ENCODE measurements at regions not wholly inside any gene's neighbourhood (a gene's known extent, or its start where the extent isn't known, plus 50 kb on each side); places are given as distances from the start of the nearest gene placed in this dataset.

DNA sequence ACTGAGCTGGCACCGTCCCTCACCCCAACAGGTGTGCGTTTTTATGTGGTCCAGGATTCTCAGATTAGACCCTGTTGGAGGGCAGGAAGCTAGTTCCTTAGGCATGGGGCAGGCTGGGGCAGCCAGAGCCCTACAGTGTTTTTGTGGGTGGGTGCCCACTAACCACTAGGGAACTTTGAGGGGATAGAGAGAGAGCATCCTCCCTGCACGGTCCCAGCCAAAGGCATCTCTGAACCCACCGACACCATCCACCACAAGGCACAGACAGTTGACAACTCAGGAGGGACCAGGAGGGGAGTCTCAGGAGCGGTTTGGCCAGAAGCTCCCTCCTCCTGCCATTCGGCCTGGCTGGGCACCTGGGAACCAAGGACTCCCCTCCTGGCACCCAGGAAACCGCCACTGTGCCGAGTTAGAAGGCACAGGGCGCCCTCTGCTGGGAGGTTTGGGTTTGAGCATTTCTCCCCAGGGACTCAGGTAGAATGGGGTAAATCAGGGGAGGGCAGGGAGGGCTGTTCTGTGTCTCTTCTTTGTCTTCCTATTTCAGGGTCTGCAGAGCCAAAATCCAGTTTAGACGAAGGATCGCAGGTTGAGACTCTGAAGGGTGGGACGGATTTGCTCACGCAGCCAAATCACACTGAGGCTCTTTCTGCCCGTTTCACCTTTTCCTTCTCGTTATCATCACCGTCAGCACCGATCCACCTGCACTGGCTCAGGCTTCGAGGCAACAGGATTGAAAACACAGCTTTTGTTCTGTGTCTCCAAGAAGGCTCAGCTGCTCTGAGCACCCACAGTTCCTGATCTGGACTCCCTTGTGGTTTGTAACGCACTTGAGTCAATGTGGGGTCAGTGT lies 84.8 kb upstream of the COL13A1 start:
- peak; percentile 59 for DNase-seq (ENCODE audit: low spot score)

DNA sequence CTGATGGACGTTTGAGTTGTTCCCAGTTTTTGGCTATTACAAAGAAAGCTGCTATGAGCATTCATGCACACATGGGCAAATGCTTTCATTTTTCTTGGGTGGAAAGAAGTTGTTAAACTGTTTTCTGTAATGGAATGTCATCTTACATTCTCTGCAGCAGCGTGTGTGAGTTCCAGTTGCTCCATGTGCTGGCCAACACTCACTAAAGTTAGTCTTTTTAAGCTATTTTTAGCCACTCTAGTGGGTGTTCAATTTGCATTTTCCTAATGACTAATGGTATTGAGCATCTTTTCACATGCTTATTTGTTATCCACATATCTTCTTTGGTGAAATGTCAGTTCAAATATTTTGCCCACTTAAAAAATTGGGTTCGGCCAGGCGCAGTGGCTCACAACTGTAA lies 82.8 kb upstream of the COL13A1 start:
- DNase-seq (ENCODE audit: low spot score), result no peak

DNA sequence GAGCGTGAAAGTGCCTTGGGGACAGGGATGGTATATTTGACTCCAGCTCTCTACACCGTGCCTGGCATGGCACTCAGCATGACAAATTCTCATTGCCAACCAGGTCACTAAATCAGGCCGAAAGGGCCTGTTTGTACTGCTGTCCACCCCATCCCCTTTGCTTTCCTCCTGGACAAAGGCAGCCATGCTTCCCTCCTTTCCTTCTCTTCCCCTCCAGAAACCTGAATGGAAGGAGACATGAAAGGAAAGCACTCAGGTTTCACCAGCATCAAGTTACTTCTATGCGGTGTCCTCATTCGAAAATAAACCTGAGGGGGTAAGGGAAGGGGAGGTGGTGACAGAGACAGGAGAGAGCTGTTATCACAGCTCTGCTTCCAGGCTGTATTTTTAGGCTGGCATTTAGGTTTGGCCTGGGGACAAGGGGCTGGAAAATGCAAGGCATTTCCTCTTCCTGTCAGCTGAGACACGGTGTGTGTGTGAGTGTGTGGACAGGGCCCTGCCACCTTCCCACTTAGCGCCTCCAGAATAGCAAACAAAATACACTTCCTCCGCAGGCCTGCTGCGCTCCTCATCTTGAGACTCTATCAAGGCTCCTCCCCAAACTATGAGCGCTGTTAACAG lies 79.9 kb upstream of the COL13A1 start:
- peak; percentile 4 for DNase-seq (ENCODE audit: low spot score)

DNA sequence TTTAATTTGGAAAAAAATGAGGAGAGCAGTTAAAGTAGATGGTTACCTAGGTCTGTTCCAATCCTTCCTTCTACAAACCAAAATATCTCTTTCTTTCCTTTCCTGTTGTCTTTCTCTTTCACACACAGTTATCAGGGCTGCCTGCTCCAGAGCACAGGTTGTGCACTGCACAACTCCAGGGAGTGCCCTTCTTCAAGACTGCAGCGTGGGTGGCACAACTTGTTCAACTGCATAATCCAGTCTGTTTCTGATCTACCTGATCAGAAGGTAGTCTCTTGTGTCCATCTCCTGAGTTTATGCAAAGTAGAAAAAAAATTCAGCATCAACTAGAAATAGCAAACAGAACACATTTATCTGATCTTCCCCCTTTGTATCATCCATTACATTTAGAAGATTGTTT lies 78.1 kb upstream of the COL13A1 start:
- no peak for DNase-seq (ENCODE audit: low spot score)

DNA sequence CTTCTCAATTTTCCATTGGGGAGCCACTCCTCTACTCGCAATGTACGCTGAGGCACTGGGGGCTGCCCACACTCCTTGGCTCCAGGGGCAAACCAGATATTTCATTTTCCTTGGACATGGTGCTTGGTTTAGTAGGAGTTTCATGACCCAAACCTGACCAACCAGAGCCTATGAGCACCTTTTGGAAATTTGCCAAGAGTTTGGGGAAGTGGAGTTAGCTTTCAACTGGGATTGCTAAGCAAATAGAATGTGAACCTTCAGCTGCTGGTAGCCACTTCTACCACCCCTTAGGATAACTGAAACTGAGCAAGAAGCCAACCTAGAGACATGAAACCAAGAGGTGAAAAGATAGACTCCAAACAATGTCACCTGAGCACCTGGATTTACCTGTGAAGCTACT lies 74.9 kb upstream of the COL13A1 start:
- DNase-seq (ENCODE audit: low spot score), result no peak

DNA sequence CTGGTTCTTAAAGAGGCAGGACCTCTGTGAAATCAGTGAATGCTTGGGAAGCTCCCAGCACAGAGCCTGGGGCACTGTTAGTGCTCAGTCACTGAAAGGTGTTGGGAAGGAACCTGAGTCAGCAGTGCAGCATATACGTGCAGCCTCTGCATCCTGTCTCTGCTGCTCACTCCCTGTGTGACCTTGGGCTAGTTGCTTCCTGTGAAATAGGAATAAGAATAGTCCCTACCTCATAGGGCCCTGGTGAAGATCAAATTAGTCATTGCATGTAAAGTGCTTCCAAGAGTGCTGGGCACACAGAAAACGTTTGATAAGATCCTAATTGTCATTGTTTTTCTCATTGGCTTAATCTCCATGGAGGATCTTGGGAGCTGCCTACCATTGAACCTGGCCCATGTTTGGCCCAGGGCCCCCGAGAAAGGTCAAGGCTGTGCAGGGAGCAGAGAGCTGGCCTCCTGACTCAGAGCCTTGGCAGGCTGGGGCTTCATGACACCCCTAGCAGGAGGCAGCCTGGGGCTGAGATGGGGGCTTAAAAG lies 73.3 kb upstream of the COL13A1 start:
- DNase-seq (ENCODE audit: low spot score), result no peak

DNA sequence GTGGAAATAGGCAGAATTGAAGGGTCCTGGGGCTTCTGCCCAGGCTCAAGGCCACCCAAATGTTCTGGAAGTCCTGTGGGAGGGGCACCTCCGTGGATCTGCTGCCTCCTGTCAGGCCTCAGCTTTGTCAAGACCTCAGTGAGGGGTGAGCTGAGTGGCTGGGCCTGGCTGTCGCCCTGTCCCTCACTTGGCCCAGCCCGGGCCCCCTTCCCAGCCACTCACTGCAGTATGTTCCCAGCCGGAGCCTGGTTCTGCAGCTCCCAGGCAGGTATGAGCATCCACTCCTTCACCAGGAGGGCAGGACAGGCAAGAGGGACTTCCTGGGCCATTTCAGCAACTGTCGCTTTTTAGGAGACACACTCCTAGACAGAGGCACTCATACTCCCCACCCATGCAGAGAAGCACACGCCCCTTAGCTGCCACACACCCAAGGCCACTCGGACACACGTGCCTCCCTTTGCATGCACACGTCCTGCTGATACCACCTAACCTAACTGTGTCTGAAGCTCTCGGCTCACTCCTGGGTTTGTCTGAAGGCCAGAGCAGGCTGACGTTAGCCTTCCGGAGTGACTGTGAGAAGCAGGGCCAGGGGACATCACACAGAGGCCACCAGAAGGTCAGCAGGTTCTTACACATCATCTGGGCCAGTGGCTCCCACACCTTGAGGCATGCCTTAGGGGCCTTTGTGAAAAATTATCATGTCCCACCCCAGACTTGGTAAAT lies 72.2 kb upstream of the COL13A1 start:
- no peak for DNase-seq (ENCODE audit: low spot score)

DNA sequence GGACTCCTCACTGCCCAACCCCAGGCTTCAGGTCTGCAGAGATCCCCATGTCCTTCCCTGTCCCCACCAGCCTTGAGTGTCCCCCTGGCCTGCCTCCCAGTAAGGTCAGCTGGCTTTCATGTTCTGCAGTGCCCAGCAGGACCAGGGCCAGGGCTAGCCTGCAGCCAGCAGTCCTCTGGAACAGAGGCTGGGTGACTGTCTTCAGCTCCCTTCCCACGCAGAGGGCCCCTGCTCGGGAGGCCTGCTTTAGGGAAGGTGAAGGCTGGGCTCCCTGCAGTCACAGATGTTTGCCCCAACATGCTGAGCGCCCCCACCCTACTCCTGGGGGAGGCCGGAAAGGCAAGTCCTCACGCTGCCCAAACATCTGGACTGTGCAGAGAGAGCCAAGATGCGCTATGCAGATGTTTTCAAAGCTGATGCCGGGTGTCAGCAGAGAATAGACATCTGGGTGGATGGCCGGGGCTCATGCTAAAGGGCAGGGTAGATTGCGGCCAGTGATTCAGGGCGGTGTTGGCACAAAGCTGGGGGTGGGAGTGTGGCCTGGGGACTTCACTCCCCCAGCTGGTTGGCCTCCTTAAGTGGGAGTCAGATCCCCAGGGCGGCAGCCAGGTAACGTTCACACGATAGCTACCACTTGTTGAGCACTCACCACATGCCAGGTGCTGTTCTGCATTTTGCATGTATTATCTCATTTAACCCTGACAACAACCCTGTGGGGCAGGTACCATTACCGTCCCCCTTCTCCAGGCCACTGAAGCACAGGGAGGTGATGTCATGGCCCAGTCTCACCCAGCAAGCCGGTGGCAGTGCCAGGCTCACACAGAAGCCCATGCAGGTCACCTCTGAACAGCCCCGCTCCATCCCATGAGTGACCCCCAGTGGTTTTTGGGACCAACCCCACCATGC lies 71.2 kb upstream of the COL13A1 start:
- peak; percentile 62 for DNase-seq (ENCODE audit: low spot score)

DNA sequence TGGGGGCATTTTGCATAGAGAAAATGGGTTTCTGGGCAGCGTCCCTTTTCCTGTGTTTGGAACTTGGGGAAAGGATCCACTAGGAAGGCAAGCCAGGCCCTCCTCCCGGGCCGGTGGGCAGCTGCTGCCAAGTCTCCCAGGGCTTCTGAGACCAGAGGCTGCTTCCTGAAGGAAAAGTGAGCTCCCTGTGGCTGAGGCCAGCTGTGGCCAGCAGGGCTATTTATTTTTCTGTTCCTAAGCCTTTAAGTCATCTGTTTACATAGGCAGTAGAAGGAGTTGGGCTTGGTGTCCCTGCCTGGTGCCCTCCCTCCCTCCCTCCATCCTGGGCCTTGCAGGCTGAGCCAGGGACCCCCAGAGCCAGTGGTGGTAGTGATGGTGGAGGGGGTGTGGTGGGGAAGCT lies 70.5 kb upstream of the COL13A1 start:
- peak; percentile 64 for DNase-seq (ENCODE audit: low spot score)

DNA sequence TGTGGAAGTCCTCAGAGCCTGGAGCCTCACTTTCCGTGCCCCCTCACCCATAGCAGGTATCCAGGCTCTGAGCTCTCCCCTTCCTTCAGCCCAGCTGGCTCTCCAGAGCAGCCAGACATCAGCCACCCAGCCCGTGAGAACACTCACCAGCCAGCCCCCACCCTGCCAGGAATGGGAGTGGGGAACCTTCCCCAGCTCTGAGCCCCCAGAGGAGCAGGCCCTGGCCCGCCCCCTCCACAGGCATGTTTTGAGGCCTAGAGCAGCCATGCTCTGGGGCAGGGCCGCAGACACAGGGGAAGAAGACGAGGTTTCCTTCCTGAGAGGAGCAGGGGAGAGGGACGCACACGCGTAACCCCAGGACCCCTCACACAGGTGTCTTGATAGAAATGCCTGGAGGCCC lies 70.0 kb upstream of the COL13A1 start:
- no peak for DNase-seq (ENCODE audit: low spot score)

DNA sequence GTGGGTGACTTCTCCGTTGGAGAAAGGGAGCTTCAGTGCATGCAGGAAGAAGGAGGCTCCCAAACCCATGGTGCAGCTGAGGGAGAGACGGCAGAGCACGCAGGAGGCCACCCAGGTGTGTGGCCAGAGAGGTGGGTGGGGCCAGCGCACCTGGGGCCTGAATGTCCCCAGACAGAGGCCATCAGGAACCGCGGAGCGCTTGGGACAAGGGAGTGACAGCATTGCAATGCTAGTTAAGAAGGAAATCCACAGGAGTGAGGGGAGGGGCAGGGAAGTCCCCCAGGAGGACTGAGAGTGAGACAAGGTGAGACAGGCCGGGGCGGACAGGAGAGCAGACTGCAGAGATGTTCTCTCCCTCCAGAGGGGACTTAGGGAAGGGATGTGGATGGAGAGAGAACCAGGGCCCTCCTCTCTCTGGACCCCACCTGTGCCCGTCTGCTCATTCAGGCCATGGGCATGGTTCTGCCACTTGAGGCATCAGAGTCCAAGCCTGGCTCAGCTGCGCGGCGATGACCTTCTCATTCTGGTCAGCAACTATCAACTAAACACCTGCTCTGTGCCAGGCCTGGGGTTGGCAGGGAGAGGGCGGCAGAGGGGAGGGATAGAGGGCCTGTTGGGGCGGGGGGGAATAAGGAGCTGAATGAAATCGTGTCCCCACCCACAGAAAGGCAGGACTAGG lies 69.4 kb upstream of the COL13A1 start:
- DNase-seq (ENCODE audit: low spot score), result no peak

DNA sequence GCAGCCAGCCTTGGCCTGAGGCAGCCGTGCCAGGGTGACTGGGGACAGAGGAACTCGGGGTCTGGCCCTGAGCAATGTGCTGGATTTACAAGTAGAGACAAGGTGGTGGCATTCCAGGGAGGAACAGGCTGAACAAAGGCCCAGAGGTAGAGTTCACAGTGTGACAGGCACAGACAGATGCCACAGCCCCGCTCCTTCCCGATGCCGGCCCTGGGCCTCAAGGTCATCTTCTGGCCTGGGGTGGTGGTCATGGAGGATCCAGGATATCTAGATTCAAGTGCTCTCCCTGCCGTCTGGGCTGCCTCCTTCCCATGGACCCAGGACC lies 68.9 kb upstream of the COL13A1 start:
- DNase-seq (ENCODE audit: low spot score), result no peak

DNA sequence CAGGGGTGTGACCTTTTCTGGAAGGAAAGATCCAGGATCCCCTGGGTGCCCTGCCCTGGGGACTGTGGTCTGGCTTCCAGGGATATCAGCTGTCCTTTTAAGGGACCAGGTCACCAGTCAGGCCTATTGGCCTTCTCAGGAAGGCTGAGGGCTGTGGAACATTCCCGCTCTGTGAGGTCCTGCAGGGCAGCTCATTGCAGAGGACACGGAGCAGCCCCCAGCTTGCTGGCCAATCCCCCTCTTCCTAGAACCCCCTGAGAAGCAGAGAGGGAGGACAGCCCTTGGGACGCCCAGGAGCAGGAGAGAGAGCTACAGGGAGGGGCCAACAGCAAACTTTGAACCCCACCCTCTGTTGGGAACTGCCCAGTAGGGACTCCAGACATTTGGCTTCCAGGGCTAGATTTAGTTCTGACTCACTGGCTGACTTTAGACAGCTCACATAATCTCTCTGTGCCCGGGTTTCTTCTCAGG lies 67.9 kb upstream of the COL13A1 start:
- peak; percentile 93 for DNase-seq (ENCODE audit: low spot score)

DNA sequence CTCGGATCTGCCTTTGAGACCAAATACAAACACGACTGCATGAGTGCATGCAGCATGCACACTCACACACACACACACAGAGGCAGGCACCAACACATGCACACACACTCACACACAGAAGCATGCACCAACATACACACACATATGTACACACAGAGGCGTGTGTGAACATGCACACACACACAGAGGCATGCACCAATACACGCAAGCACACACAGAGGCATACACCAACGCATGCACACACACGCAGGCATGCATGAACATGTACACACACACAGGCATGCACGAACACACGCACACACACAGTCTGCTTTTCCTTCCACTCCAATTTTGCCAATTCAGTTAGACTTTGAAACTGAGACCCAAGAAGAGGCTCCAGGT lies 67.3 kb upstream of the COL13A1 start:
- DNase-seq (ENCODE audit: low spot score), result no peak

DNA sequence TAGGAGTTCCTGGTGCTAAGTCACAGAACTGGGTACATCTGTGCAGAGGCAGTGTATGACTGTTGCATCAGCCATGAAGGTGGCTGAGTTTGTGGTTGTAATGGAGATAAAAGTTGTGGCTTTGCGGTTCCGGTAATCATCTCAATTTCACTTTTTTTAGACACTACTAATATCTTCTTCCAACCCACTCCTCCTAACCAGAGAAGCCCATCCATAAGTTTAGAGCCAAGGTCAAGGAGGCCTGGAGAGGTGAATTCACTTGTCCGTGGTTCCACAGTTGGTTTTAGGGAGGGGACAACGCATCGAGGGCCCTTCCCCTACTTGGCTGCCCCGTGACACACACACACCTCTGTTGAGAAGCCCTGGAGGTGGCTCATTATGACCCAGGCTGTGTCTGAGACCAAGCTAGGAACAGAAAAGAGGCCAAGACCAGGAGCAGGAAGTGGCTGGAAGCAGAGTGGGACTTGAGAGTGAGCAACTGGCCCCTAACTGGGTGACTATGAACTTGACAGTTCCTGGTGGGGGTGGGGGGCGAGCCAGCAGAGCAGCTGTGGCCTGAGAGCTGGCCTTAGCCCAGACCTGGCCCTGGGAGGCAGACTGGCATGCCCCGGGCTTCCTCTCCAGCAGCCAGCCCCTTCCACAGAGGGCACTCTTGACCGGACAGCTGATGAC lies 66.8 kb upstream of the COL13A1 start:
- DNase-seq (ENCODE audit: low spot score), result no peak

DNA sequence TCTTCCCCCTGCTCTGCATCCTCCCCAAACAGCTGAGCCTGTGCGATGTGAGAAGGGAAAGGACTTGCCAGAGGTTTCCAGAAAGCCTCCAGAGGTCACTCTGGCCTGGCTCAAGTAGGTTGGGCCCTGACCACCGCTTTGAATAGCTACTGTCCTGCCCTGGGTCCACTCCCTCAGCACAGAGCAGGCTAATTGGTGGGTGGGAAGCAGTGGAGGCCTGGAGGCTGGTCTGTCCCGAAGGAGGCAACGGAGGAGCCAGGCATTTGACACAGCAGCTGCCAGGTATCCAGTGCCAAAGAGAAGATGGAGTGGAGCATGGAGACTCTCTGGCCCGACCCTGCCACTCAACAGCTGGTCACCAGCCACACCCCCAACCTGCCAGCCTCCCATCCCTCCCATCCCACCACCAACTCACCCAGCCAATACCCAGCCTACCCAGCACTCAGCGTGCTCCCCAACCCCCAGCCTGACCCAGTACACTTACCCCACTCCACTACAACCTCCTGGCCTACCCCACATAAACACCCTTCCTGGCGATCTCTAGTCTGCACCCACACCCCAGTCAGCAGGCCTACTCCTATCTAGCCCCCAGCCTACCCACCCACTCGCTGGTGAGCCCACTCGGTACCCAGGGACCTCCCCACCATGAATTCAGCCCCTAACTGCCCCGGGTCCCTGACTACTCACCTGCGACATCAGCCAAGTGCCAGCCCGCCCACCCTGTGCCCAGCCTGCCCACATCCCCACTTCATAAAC lies 64.6 kb upstream of the COL13A1 start:
- DNase-seq (ENCODE audit: low spot score), result no peak

DNA sequence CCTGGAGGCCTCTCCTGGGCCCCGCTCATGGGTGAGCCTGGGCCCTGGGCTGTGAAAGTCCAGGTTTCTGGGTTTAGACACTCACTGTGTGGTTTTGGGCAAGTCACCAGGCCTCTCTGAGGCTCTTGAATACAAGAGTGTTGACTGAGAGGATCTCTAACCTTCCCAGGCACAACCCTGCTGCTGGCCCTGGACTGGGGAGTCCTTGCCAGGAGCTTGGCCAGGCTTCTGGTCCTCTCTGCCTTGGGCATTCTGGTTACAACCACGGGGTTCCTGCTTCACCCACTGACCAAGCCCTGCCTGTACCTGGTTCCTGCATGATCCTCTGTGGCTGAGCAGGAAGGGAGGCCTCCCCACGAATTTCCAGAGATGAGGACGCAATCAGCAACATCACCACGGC lies 63.6 kb upstream of the COL13A1 start:
- DNase-seq (ENCODE audit: low spot score), result no peak

DNA sequence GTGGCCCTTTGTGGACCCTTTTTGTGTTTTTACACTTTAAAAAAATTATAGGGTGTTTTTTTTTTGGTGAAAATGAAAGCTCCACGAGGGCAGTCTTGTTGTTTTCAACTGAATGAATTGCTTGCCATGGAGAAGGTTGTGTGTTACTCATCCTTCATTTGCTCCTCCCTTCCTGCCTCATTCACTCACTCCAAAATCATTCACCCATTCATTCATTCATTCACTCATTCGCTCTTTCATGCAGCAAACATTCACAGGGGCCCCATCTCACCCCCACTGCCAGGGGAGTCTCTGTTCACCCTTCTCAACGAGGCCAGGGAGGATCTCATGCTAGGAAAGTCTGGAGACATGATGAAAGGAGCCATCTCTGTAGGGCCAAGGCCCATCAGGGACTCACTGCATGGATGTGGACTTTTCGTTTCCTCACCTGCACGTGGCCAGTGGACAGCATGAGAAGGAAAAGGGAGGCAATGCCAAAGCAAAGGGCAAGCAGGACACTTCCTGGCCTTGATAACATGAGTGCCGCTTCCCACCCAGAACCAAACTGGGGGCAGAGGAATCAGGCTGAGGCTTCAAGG lies 62.8 kb upstream of the COL13A1 start:
- no peak for DNase-seq (ENCODE audit: low spot score)

DNA sequence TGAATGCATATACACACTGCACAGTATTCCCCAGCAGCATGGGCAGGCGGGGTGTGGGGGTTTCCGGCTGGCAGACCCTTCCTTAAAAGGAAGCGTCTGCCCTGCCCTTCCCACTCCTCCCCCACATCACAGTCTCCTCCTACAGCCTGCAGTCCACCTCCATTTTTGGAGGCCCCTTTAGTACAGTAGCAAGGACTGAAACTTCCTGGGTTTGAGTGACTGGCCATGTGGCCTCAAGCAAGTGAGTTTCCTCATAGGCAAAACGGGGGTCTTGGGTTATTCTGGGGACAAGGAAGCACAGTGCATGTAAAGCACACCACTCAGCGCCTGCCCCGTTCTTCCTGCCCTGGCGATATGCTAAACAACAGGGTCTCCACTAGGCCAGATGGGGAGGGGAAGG lies 62.1 kb upstream of the COL13A1 start:
- DNase-seq (ENCODE audit: low spot score), result no peak

DNA sequence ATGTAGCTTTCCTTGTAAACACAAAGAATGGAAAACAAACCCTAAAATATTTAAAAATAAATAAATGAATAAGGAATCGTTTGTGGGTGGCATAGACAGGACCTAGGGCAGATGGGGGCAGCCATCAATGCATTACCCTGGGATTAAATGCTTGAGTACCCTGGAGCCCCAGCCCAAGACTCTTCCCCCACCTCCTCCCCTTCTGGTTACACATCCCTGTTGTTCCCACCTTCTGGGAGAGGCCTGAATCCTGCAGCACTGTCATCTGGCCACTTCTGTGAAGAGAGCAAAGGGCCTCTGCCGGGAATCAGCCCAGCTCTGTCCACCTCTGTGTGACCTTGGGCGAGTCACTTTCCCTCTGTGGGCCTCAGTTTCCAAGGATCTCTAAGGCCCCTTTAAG lies 61.6 kb upstream of the COL13A1 start:
- no peak for DNase-seq (ENCODE audit: low spot score)
